PC-9 (cell line): ENCODE measurements at regions not wholly inside any gene's neighbourhood (a gene's known extent, or its start where the extent isn't known, plus 50 kb on each side); places are given as distances from the start of the nearest gene placed in this dataset.

ENCODE experiments used
- BruUV-seq: library from RNA; stranded (reverse); fragments of 400-500 nt; replicated peaks from 2 replicates; lab custom pipeline; 2021; lab: Mats Ljungman, UMichigan
- CTCF ChIA-PET: fragments of 300-600 bp; sonication (Branson Sonifier 250); formaldehyde crosslinking; loops from one replicate; lab custom pipeline; 2022; ENCODE audit warnings: antibody characterized with exemption; lab: Charles Lee
- POLR2A ChIA-PET: fragments of 300-600 bp; sonication (Branson Sonifier 250); formaldehyde crosslinking; loops from one replicate; lab custom pipeline; 2022; ENCODE audit warnings: antibody characterized with exemption; ENCODE audit not compliant: unreplicated experiment; lab: Charles Lee
- DNase-seq, 2 experiments: peaks; one replicate each; pipeline versions ENCODE4 v3.0.0 to v3.0.0-alpha.2; 2015 to 2022; ENCODE audit warnings: mixed read lengths in 1 of 2
- H2AFZ ChIP-seq: fragments of 200-600 bp; sonication (generic); 2 replicates; pipeline ENCODE4 v1.8.1; 2017; ENCODE audit warnings: antibody characterized with exemption
- H3F3A ChIP-seq: fragments of 200-600 bp; sonication (generic); 2 replicates; pipeline ENCODE4 v1.8.1; 2017; ENCODE audit warnings: antibody characterized with exemption, mild to moderate bottlenecking, low read depth; ENCODE audit not compliant: insufficient read depth
- H3K27ac ChIP-seq: fragments of 200-600 bp; sonication (generic); 2 replicates; pipeline ENCODE4 v1.6.1; 2016; ENCODE audit warnings: mixed run types
- H3K27me3 ChIP-seq: fragments of 200-600 bp; sonication (generic); 2 replicates; pipeline ENCODE4 v1.6.1; 2016; ENCODE audit warnings: low read depth, mixed run types; ENCODE audit not compliant: insufficient read depth
- H3K36me3 ChIP-seq: fragments of 200-600 bp; sonication (generic); 2 replicates; pipeline ENCODE4 v1.6.1; 2016; ENCODE audit warnings: low read depth, mixed run types
- H3K4me1 ChIP-seq: fragments of 200-600 bp; sonication (generic); replicated peaks from 2 replicates; pipeline ENCODE4 v1.6.1; 2016; ENCODE audit warnings: mixed run types; ENCODE audit not compliant: insufficient read depth
- H3K4me2 ChIP-seq: fragments of 200-600 bp; sonication (generic); 2 replicates; pipeline ENCODE4 v1.6.1; 2017; ENCODE audit warnings: mixed run types
- H3K4me3 ChIP-seq: fragments of 200-600 bp; sonication (generic); 2 replicates; pipeline ENCODE4 v1.6.1; 2016; ENCODE audit warnings: mixed run types
- H3K79me2 ChIP-seq: fragments of 200-600 bp; sonication (generic); 2 replicates; pipeline ENCODE4 v1.6.1; 2017; ENCODE audit warnings: low read depth, mixed run types
- H3K9me2 ChIP-seq: fragments of 200-600 bp; sonication (generic); 2 replicates; pipeline ENCODE4 v1.8.1; 2017; ENCODE audit warnings: mild to moderate bottlenecking; ENCODE audit not compliant: insufficient read depth
- H3K9me3 ChIP-seq: fragments of 200-600 bp; sonication (generic); 2 replicates; pipeline ENCODE4 v1.8.1; 2016; ENCODE audit warnings: low read depth; ENCODE audit not compliant: insufficient read depth
- H4K20me1 ChIP-seq: fragments of 200-600 bp; sonication (generic); 2 replicates; pipeline ENCODE4 v1.8.1; 2017; ENCODE audit not compliant: insufficient read depth
- CTCF ChIP-seq: fragments of 200-600 bp; sonication (generic); conservative IDR thresholded peaks from 2 replicates; pipeline ENCODE4 v1.6.1; 2017; ENCODE audit warnings: mixed run types, antibody characterized with exemption, mild to moderate bottlenecking, moderate library complexity
- EZH2 ChIP-seq: fragments of 200-600 bp; sonication (generic); IDR thresholded peaks from 2 replicates; pipeline ENCODE4 v1.8.0; 2017; ENCODE audit warnings: antibody characterized with exemption, low read depth
- intact Hi-C: fragments of 100-400 bp; cut with micrococcal nuclease; formaldehyde crosslinking; loops from one replicate; pipeline ENCODE4 v1.10.0; 2022; ENCODE audit not compliant: unreplicated experiment

GRCh38 chr5:99316484-99316883 is 387.7 kb upstream of the CHD1 start:
- Histone ChIP-seq H4K20me1 (no peaks in the 10 kb centered on the region), H3K36me3 (no peaks in the 10 kb centered on the region), H3K4me2 (no peak overlapping the region), H3K9me3 (no peaks in the 10 kb centered on the region), H3K4me3 (no peak overlapping the region), H3K9me2 (no peaks in the 10 kb centered on the region), H2AFZ (no peak overlapping the region), H3K27ac (no peak overlapping the region), H3F3A (no peaks in the 10 kb centered on the region), H3K4me1 (no peaks in the 10 kb centered on the region), H3K79me2 (no peaks in the 10 kb centered on the region), H3K27me3 (no peaks in the 10 kb centered on the region)
- ChIA-PET POLR2A (no interaction called here), CTCF (no interaction called here)
- intact Hi-C loops, result no loop called here
- no peak for DNase-seq
- TF ChIP-seq CTCF (no peak), EZH2 (no peak)
- BruUV-seq, result no TSS peak

- no peak for DNase-seq
- ChIA-PET POLR2A (no interaction called here), CTCF (interaction anchor here (0.5 kb wide), 1 partner anchor 696 kb away, joined by 14 read pairs; no protein-coding TSS in a partner anchor)
- intact Hi-C loops, result no loop called here
- no peak overlapping the region for H2AFZ ChIP-seq
- H3K9me3 ChIP-seq, result no peaks in the 10 kb centered on the region
- H4K20me1 ChIP-seq, result no peaks in the 10 kb centered on the region
- no peaks in the 10 kb centered on the region for H3K4me1 ChIP-seq
- no peak overlapping the region for H3K27ac ChIP-seq
- no peak overlapping the region for H3K4me2 ChIP-seq
- no peaks in the 10 kb centered on the region for H3K9me2 ChIP-seq
- no peaks in the 10 kb centered on the region for H3K36me3 ChIP-seq
- H3K79me2 ChIP-seq, result no peaks in the 10 kb centered on the region
- TF ChIP-seq CTCF (no peak), EZH2 (no peak)
- no peak overlapping the region for H3K4me3 ChIP-seq
- no peaks in the 10 kb centered on the region for H3F3A ChIP-seq
- no TSS peak for BruUV-seq
- no peaks in the 10 kb centered on the region for H3K27me3 ChIP-seq
These were observed 386.8 kb upstream of the CHD1 start for GRCh38 chr5:99315413-99316183.

GRCh38 chr5:99314721-99315120 is 385.9 kb upstream of the CHD1 start:
- no peak for DNase-seq
- intact Hi-C loops, result no loop called here
- Histone ChIP-seq H3K4me1 (no peaks in the 10 kb centered on the region), H3F3A (no peaks in the 10 kb centered on the region), H3K9me2 (no peaks in the 10 kb centered on the region), H2AFZ (no peak overlapping the region), H3K4me3 (no peak overlapping the region), H3K79me2 (no peaks in the 10 kb centered on the region), H4K20me1 (no peaks in the 10 kb centered on the region), H3K36me3 (no peaks in the 10 kb centered on the region), H3K9me3 (no peaks in the 10 kb centered on the region), H3K27ac (no peak overlapping the region), H3K4me2 (no peak overlapping the region), H3K27me3 (no peaks in the 10 kb centered on the region)
- no peak for TF ChIP-seq EZH2
- no peak for TF ChIP-seq CTCF
- no TSS peak for BruUV-seq
- POLR2A ChIA-PET, result no interaction called here
- CTCF ChIA-PET, result interaction anchor here (0.5 kb wide), 1 partner anchor 696 kb away, joined by 14 read pairs; no protein-coding TSS in a partner anchor
